Activated CD8-positive, alpha-beta T cell treated with anti-CD3 and anti-CD28 coated beads for 36 hours (primary cell): ENCODE measurements at regions not wholly inside any gene's neighbourhood (a gene's known extent, or its start where the extent isn't known, plus 50 kb on each side); places are given as distances from the start of the nearest gene placed in this dataset.
"Not testable (repeated sequence)": the region's sequence is repeated elsewhere in the genome, so short reads cannot be mapped to it uniquely, and the experiment has no call there.

ENCODE experiments used
- ATAC-seq: fragments of 200-7000 bp; cut with Tn5 transposase; one replicate; pipeline ENCODE4 v1.10.0; 2021; ENCODE audit warnings: mild to moderate bottlenecking, moderate library complexity
- CTCF ChIA-PET: fragments of 350-600 bp; sonication (Branson Sonifier 250); formaldehyde crosslinking; loops from one replicate; lab custom pipeline; 2021; ENCODE audit warnings: antibody characterized with exemption; lab: Charles Lee
- POLR2A ChIA-PET: fragments of 350-600 bp; sonication (Branson Sonifier 250); formaldehyde crosslinking; loops from one replicate; lab custom pipeline; 2021; ENCODE audit warnings: antibody characterized with exemption; lab: Charles Lee
- DNase-seq: peaks from one replicate; pipeline ENCODE4 v3.0.0-alpha.2; 2020
- H3K27ac Mint-ChIP-seq: one replicate; pipeline ENCODE4 v1.8.0; 2021; ENCODE audit warnings: mild to moderate bottlenecking, mixed read lengths
- H3K27me3 Mint-ChIP-seq: one replicate; pipeline ENCODE4 v1.8.0; 2021; ENCODE audit warnings: mixed read lengths
- H3K36me3 Mint-ChIP-seq: one replicate; pipeline ENCODE4 v1.8.0; 2021; ENCODE audit warnings: low read depth, mixed read lengths
- H3K4me1 Mint-ChIP-seq: one replicate; pipeline ENCODE4 v1.8.0; 2021; ENCODE audit warnings: low read depth, mixed read lengths
- H3K4me3 Mint-ChIP-seq: one replicate; pipeline ENCODE4 v1.8.0; 2021; ENCODE audit warnings: mild to moderate bottlenecking, moderate library complexity, mixed read lengths
- H3K9me3 Mint-ChIP-seq: one replicate; pipeline ENCODE4 v1.8.0; 2021; ENCODE audit warnings: mixed read lengths
- intact Hi-C: fragments of 100-400 bp; cut with micrococcal nuclease; formaldehyde crosslinking; loops from one replicate; pipeline ENCODE4 v1.10.0; 2022
- TF ChIP-seq, protein P1 (sequence below): fragments of 200-600 bp; IDR thresholded peaks from one replicate; pipeline ENCODE4 v1.8.0; 2022; ENCODE audit warnings: antibody characterized with exemption, mild to moderate bottlenecking

DNA sequence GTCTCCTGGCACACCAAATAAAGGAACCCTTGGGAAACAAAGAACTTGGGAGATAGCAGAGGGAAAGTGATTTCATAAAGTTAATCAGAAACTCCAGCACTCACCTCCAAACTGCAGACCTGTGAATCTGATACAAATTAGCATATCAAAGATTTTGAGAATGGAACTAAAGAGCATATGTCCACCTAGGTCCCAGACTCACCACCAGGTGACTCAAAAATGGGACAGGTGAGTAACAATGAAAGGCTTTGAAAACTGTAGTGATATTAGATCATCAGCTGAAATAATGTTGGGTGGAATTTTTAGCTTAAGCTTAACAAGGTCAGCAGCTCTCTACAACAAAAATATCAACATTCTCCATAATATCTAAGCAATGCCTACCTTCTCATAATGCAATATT lies 214.8 kb downstream of the RERGL start:
- ChIA-PET CTCF (no interaction called here), POLR2A (no interaction called here)
- H3K27ac Mint-ChIP-seq: no peak overlapping the region
- ATAC-seq (no peak), DNase-seq (no peak)
- intact Hi-C loops: no loop called here
- H3K27me3 Mint-ChIP-seq: no peaks in the 10 kb centered on the region
- no peaks in the 10 kb centered on the region for H3K4me1 Mint-ChIP-seq
- TF ChIP-seq, protein P1, sequence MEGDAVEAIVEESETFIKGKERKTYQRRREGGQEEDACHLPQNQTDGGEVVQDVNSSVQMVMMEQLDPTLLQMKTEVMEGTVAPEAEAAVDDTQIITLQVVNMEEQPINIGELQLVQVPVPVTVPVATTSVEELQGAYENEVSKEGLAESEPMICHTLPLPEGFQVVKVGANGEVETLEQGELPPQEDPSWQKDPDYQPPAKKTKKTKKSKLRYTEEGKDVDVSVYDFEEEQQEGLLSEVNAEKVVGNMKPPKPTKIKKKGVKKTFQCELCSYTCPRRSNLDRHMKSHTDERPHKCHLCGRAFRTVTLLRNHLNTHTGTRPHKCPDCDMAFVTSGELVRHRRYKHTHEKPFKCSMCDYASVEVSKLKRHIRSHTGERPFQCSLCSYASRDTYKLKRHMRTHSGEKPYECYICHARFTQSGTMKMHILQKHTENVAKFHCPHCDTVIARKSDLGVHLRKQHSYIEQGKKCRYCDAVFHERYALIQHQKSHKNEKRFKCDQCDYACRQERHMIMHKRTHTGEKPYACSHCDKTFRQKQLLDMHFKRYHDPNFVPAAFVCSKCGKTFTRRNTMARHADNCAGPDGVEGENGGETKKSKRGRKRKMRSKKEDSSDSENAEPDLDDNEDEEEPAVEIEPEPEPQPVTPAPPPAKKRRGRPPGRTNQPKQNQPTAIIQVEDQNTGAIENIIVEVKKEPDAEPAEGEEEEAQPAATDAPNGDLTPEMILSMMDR: no peak
- H3K9me3 Mint-ChIP-seq: peaks cover 13% of the 10 kb centered on the region
- H3K4me3 Mint-ChIP-seq: no peak overlapping the region
- no peaks in the 10 kb centered on the region for H3K36me3 Mint-ChIP-seq

DNA sequence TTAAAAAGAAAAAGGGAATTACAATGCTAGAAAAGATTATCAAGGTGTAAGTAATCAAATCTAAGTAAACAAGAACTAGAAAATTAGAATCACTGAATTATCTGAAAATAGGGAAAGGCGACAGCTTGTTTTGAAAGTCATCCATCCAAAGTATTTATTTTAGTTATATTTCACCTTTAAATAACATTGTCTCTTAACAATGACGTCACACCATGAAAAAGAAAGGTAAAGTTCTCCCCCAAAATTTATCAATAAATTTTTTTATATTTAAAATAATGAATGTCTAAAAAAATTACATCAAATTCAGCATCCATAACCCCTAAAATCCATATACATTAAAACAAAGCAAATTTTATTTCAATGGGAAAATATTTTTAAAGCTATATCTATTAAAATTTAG lies 223.2 kb downstream of the RERGL start:
- no peaks in the 10 kb centered on the region for H3K36me3 Mint-ChIP-seq
- no peaks in the 10 kb centered on the region for H3K4me1 Mint-ChIP-seq
- no peaks in the 10 kb centered on the region for H3K27me3 Mint-ChIP-seq
- ATAC-seq (no peak), DNase-seq (no peak)
- H3K4me3 Mint-ChIP-seq: no peak overlapping the region
- TF ChIP-seq, protein P1: no peak
- H3K27ac Mint-ChIP-seq: no peak overlapping the region
- POLR2A ChIA-PET: no interaction called here
- CTCF ChIA-PET: no interaction called here
- intact Hi-C loops: no loop called here
- peaks cover 25% of the 10 kb centered on the region for H3K9me3 Mint-ChIP-seq

DNA sequence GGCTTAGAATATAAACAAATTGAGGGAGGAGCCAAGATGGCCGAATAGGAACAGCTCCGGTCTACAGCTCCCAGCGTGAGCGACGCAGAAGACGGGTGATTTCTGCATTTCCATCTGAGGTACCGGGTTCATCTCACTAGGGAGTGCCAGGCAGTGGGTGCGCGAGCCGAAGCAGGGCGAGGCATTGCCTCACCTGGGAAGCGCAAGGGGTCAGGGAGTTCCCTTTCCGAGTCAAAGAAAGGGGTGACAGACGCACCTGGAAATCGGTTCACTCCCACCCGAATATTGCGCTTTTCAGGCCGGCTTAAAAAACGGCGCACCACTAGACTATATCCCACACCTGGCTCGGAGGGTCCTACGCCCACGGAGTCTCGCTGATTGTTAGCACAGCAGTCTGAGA lies 234.4 kb downstream of the RERGL start:
- H3K4me1 Mint-ChIP-seq, H3K9me3 Mint-ChIP-seq, intact Hi-C loops, CTCF ChIA-PET, ATAC-seq, H3K27me3 Mint-ChIP-seq, H3K36me3 Mint-ChIP-seq, H3K27ac Mint-ChIP-seq, H3K4me3 Mint-ChIP-seq, POLR2A ChIA-PET, DNase-seq: not testable (repeated sequence)

DNA sequence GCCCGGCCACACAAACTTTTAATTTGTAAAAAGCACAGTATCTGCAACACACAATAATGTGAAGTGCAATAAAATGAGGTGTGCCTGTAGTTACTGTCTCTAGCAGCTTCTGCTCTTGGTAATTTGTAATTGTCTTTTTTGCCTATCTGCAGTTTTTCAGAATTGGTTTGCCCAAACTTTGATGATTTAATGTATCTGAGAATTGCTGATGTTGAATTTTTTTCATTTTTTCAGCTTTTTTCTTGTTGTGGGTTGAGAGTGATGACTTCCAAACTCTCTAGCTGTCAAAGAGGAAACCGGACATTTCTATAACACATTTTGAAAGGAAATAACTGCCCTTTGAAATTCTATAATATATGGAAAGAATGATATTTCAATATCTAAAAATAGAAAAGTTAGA lies 236.9 kb downstream of the RERGL start:
- TF ChIP-seq, protein P1: no peak
- no peaks in the 10 kb centered on the region for H3K4me1 Mint-ChIP-seq
- POLR2A ChIA-PET: interaction anchor here (0.7 kb wide), 1 partner anchor 158 kb away, joined by 3 read pairs; no protein-coding TSS in a partner anchor
- DNase-seq (no peak), ATAC-seq (no peak)
- H3K4me3 Mint-ChIP-seq: no peak overlapping the region
- no peak overlapping the region for H3K27ac Mint-ChIP-seq
- H3K36me3 Mint-ChIP-seq: no peaks in the 10 kb centered on the region
- intact Hi-C loops: loop anchor here (5.0 kb wide), 1 partner anchor 86 kb away; no protein-coding TSS in a partner anchor
- CTCF ChIA-PET: no interaction called here
- peaks cover 5% of the 10 kb centered on the region for H3K9me3 Mint-ChIP-seq
- H3K27me3 Mint-ChIP-seq: no peaks in the 10 kb centered on the region

DNA sequence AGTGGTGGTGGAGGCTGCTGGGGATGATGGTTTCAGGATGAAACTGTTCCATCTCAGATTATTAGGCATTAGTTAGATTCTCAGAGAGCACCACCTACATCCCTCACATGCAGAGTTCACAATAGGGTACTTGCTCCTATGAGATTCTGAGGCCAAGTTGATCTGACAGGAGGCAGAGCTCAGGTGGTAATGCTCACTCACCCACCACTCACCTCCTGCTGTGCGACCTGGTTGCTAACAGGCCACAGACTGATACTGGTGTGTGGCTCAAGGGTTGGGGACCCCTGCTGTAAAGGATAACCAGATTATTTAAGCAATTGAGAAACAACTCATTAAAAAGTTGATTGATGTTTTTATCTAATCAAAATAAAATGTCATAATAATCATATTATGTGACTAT lies 248.5 kb downstream of the RERGL start:
- ATAC-seq: no peak

More for the DNA sequence above, 248.5 kb downstream of the RERGL start:
- H3K27me3 Mint-ChIP-seq: no peaks in the 10 kb centered on the region
- no peak overlapping the region for H3K27ac Mint-ChIP-seq
- ChIA-PET POLR2A (no interaction called here), CTCF (no interaction called here)
- H3K36me3 Mint-ChIP-seq: no peaks in the 10 kb centered on the region
- no peak for DNase-seq
- no peaks in the 10 kb centered on the region for H3K4me1 Mint-ChIP-seq
- intact Hi-C loops: no loop called here
- no peak overlapping the region for H3K4me3 Mint-ChIP-seq
- peaks cover 2% of the 10 kb centered on the region for H3K9me3 Mint-ChIP-seq
- TF ChIP-seq, protein P1: no peak
